Fibroblast of pulmonary artery (primary cell): ENCODE measurements at regions not wholly inside any gene's neighbourhood (a gene's known extent, or its start where the extent isn't known, plus 50 kb on each side); places are given as distances from the start of the nearest gene placed in this dataset.

Experiments
- DNase-seq: peaks from one replicate; pipeline ENCODE4 v3.0.0-alpha.2; 2010; ENCODE audit warnings: low read depth
- H3K4me3 ChIP-seq: replicated peaks from 2 replicates; pipeline ENCODE4 v1.5.1; 2011; ENCODE audit warnings: low read depth, mild to moderate bottlenecking, control low read depth, low read length, moderate library complexity
- TF ChIP-seq, protein P1 (sequence below): IDR thresholded peaks from 2 replicates; pipeline ENCODE4 v1.5.1; 2011; ENCODE audit warnings: mild to moderate bottlenecking, control low read depth, low read length, inconsistent platforms; ENCODE audit errors: missing control alignments

DNA sequence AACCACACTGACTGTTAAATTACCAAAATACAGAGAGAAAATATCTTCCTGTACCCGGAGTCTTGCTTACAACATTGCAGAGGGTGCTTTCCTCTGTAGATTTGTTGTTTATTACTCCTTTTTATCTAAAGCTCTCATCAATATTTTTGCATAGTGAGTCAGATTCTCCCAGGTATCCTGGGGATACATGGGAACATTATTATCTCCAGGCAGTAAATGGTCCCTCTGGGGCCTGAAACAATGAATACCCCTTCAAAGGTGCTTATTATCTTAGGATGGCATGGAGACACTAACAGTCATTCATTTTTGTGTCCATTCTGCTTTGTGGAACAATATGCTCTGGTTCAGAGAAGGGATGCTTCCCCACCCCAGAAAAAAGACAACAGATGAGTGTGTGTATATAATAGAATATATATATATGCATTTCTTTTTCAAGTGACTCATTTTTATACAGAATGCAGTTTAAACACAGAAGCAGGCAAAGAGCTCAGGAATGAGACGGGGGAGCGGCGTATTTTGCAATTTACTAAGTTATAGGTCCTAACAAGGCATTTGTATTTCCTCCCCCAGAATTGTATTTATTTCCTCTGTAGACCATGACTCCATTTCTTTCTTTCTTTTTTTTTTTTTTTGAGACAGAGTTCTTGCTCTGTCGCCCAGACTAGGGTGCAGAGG lies 424.8 kb upstream of the ZEB2 start:
- no peak overlapping the region for H3K4me3 ChIP-seq
- TF ChIP-seq, protein P1, sequence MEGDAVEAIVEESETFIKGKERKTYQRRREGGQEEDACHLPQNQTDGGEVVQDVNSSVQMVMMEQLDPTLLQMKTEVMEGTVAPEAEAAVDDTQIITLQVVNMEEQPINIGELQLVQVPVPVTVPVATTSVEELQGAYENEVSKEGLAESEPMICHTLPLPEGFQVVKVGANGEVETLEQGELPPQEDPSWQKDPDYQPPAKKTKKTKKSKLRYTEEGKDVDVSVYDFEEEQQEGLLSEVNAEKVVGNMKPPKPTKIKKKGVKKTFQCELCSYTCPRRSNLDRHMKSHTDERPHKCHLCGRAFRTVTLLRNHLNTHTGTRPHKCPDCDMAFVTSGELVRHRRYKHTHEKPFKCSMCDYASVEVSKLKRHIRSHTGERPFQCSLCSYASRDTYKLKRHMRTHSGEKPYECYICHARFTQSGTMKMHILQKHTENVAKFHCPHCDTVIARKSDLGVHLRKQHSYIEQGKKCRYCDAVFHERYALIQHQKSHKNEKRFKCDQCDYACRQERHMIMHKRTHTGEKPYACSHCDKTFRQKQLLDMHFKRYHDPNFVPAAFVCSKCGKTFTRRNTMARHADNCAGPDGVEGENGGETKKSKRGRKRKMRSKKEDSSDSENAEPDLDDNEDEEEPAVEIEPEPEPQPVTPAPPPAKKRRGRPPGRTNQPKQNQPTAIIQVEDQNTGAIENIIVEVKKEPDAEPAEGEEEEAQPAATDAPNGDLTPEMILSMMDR = no peak
- no peak for DNase-seq

DNA sequence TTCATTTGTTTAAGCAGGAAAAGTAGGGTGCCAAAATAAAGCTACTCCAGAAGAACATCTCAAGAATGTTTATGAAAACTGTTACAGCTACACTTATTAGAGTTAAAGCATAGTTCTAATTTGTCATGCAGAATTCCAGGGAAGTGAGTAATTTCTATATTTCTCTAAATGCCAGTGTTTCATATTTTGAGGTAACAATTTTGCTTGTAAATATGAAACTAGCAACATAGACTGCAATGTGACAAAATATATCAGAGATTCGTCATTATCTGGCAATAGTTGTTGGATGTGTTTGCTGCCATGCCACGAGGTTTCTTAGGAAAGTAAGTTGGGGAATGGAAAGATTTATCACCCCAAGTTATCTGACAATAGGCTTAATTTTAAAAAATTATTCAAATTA lies 424.1 kb upstream of the ZEB2 start:
- TF ChIP-seq, protein P1 = no peak
- H3K4me3 ChIP-seq = no peak overlapping the region
- peak; percentile 65 for DNase-seq

DNA sequence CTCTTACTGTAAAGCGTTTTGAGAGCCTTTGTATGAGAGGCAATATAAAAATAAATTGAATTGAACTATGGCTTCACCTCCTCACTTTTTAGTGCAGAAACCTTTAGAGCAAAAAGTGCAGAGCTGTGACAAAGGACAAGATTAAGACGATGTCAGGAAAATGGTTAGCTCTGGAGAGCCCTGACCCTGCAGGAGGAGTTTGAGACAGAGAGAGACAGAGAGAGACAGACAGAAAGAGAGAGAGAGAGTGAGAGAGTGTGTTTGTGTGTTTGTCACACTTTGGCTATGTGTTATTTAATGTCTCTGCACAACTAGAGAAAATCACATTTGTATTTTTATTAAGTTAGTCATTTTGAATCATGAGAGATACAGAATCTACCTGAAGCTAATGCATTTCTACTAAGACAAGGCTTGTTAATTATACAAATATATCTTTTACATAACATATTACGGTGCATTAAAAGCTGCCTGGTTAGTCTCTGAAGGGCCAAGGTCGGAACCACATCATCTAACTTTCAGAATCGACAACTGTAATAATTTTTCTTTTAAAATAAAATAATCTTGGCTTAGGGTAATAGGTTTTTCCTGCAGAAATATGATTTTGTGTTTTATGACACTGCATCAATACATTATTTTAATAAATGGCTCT lies 423.5 kb upstream of the ZEB2 start:
- H3K4me3 ChIP-seq = no peak overlapping the region
- TF ChIP-seq, protein P1 = no peak

DNA sequence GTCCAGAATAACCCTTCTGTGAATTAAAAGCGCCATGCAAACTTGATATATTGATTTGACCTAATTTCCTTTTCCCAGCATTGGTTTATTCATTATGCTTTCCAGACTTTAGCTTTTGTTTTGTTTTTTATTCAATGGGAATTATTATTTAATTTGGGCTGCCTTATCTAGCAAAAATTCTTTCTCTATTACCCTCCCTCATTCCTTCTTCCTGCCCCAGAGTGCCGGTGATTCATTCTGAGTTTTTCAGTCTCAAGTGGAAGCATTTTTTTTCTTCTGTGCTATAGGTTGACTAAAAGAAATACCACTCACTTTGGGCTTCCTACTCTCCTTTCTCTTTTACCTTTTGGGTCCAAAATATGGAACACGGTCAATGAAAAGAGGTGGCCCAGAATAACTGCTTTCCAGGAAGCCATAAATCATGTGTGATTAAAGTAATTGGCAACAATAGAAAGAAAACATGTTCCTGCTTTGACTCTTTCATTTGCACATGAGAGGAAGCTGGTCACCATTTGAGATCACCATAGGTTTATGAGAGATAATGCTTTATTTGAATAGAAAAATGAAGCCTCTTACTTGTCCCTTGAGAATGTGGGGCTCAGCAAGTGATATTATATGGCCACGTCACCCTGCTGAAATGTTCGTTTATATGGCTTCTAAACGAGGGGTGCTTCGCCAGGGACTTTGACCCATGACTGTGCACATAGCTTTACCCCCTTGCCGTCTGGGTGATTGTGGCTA lies 422.8 kb upstream of the ZEB2 start:
- TF ChIP-seq, protein P1 = no peak
- H3K4me3 ChIP-seq = no peak overlapping the region
- DNase-seq = peak; percentile 75

More for the DNA sequence above, 423.5 kb upstream of the ZEB2 start:
- no peak for DNase-seq

DNA sequence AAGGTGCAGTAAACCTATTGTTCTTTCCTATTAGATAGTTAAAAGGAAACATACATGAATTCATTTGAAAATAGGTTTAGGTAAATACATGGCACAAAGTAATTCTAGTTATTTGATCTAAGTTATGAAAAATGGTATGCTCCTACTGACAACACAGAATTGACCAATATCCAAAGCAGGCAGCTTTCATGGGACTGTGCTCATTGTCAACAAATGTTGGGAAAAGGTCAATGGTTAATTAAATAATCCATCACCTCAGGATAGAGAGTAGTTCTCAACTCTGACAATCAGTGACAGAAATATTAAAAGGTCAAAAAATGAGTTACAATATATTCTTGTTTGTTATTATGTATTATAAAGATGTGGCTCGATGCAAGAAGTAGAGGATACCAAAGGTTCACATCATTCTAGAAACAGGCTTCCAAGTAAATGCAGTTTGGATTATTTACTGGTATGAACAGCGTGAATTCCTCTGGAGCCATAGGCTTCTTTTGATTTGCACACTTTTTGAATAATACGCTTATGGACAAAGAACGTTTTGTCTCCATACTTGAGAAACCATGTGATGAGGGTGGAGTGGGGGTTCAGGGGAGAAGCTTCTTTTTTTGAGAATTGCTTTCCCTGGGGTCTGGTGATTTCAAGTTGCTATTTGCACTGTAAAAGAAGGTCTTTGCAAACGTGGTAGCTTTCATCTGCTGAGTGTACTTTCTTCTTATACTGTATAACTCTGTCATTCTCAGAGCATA lies 422.0 kb upstream of the ZEB2 start:
- TF ChIP-seq, protein P1 = no peak
- H3K4me3 ChIP-seq = no peak overlapping the region
- DNase-seq = no peak

DNA sequence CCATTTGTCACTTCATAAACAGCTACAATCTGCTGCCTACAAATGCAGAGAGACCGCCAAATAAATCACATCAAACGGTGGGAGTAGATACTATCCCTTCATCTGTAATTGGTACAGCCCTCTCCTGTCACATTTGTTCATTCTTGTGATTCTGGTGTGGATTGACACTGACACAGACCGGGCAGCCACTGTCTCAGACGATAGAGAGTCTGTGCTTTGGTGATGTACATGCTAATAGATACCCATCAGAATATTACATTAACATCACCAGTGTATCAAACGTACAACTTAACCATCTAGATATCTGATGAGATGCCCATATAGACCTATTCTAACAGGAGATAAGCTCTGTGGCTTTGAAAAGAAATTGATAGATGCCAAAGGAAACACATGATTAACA lies 419.7 kb upstream of the ZEB2 start:
- H3K4me3 ChIP-seq = no peak overlapping the region
- DNase-seq = no peak
- TF ChIP-seq, protein P1 = no peak
